ENCODE measurements at regions not wholly inside any gene's neighbourhood (a gene's known extent, or its start where the extent isn't known, plus 50 kb on each side); places are given as distances from the start of the nearest gene placed in this dataset.

- no peak for TF ChIP-seq CTCF (conservative IDR thresholded peaks at IDR 0.05)
- TF ChIP-seq EZH2 (IDR thresholded peaks at IDR 0.05; ENCODE audit: low read depth): no peak
Measured at GRCh38 chr2:19764998-19765397, 136.8 kb downstream of the TTC32 start.
